Lung (tissue), 11 donors: ENCODE measurements at regions not wholly inside any gene's neighbourhood (a gene's known extent, or its start where the extent isn't known, plus 50 kb on each side); places are given as distances from the start of the nearest gene placed in this dataset.

Experiments used
- ATAC-seq: fragments of 200-7000 bp; cut with Tn5 transposase; one replicate; pipeline ENCODE4 v1.9.1; 2020; ENCODE audit warnings: moderate number of reproducible peaks; ENCODE audit not compliant: insufficient read depth, low FRiP score
- DNase-seq, 3 donors: peaks; one replicate each; pipeline ENCODE4 v3.0.0-alpha.2; 2013 to 2017
- H3K27ac ChIP-seq, 2 donors: one replicate each; pipeline ENCODE4 v1.5.1; 2013; ENCODE audit warnings: mild to moderate bottlenecking in 2 of 2, moderate library complexity in 2 of 2, control low read depth in 1 of 2, inconsistent platforms in 1 of 2, low read depth in 1 of 2, low read length in 1 of 2
- H3K27me3 ChIP-seq, 3 donors: one replicate each; pipeline ENCODE4 v1.5.1; 2013; ENCODE audit warnings: low read length in 2 of 3; ENCODE audit not compliant: control insufficient read depth in 3 of 3, insufficient read depth in 3 of 3
- H3K36me3 ChIP-seq, 4 donors: one replicate each; pipeline ENCODE4 v1.5.1; 2013; ENCODE audit warnings: low read length in 4 of 4, mild to moderate bottlenecking in 1 of 4, moderate library complexity in 1 of 4; ENCODE audit not compliant: control insufficient read depth in 4 of 4, insufficient read depth in 4 of 4
- H3K4me1 ChIP-seq, 5 donors: one replicate each; pipeline ENCODE4 v1.5.1; 2013; ENCODE audit warnings: low read length in 5 of 5, mild to moderate bottlenecking in 2 of 5, moderate library complexity in 1 of 5; ENCODE audit not compliant: control insufficient read depth in 5 of 5, insufficient read depth in 5 of 5
- H3K4me3 ChIP-seq: one replicate; pipeline ENCODE4 v1.5.1; 2013; ENCODE audit warnings: mild to moderate bottlenecking, control low read depth, moderate library complexity
- H3K9ac ChIP-seq, 2 donors: one replicate each; pipeline ENCODE4 v1.5.1; 2013; ENCODE audit warnings: low read length in 2 of 2, control low read depth in 1 of 2; ENCODE audit not compliant: insufficient read depth in 1 of 2
- H3K9me3 ChIP-seq, 4 donors: one replicate each; pipeline ENCODE4 v1.5.1; 2013; ENCODE audit warnings: low read length in 3 of 4, mild to moderate bottlenecking in 1 of 4, moderate library complexity in 1 of 4; ENCODE audit not compliant: control insufficient read depth in 4 of 4, insufficient read depth in 3 of 4
- WGBS, 2 donors: extraction: QIAGEN DNeasy Blood & Tissue Kit; methylation state at CpG; one replicate each; pipeline ENCODE4 v1.1.7; 2013; 5-methylcytosine and 5-hydroxymethylcytosine counted together
- TF ChIP-seq, protein P1 (sequence below): IDR thresholded peaks from 2 replicates; pipeline ENCODE4 v1.5.1; 2012; ENCODE audit warnings: mild to moderate bottlenecking; ENCODE audit errors: control extremely low read depth, extremely low read depth
- donor health status: control.
- donor health status: control.
- donor health status: Bipolar disorder and iron deficiency.
- donor health status: healthy.
- donor health status: DM: yes; HTN: yes; CAD: no.

DNA sequence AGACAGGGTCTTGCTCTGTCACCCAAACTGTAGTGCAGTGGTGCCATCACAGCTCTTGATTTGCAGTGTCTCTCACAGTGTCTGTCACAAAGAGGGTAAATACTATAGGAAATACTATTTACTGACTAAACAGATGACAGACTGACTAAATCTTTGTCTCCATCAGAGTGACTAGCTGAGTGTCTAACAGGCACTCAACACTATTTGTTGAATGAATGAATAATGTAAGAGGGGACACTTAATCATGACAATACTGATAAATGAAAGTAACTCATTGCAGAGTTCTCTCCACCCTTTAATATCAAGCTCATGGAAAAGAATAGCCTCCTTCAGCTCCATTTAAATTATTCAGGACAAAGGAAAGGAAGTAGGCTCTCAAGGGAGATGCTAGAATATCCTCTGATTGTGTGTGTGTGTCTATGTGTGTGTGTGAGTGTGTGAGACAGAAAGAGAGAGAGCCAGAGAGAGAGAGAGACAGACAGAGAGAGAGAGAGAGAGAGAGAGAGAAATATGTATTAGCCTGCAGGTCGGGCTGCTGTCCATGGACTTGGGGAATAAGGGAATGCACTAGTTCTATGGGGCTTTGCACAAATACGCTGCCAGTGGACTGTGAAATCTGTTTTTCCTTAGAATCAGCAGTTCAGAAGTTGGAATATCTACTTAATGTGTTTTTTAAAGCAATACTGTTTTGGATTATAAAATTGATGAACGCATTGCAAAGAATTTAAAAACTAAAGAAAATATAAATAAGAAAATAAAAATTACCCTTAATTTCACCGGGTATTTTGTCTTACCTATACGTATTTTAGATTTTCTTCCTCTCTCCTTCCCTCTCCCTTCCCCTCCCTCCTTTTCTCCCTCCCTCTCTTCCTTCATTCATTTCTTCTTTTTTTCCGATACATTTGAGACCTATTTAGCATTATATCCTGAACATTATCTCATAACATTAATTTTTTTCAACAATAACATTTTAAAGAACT lies 132.9 kb upstream of the LRIG1 start:
- TF ChIP-seq, protein P1, sequence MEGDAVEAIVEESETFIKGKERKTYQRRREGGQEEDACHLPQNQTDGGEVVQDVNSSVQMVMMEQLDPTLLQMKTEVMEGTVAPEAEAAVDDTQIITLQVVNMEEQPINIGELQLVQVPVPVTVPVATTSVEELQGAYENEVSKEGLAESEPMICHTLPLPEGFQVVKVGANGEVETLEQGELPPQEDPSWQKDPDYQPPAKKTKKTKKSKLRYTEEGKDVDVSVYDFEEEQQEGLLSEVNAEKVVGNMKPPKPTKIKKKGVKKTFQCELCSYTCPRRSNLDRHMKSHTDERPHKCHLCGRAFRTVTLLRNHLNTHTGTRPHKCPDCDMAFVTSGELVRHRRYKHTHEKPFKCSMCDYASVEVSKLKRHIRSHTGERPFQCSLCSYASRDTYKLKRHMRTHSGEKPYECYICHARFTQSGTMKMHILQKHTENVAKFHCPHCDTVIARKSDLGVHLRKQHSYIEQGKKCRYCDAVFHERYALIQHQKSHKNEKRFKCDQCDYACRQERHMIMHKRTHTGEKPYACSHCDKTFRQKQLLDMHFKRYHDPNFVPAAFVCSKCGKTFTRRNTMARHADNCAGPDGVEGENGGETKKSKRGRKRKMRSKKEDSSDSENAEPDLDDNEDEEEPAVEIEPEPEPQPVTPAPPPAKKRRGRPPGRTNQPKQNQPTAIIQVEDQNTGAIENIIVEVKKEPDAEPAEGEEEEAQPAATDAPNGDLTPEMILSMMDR: no peak
- Histone ChIP-seq H3K4me1 (no peaks in the 10 kb centered on the region), H3K27me3 (no peaks in the 10 kb centered on the region), H3K4me3 (no peak overlapping the region), H3K9ac (no peak overlapping the region), H3K27ac (no peak overlapping the region), H3K36me3 (no peaks in the 10 kb centered on the region), H3K9me3 (peaks cover 0 to 3% (median 0%) of the 10 kb centered on the region in 4 donors)
- no peak for DNase-seq
- no peak for ATAC-seq
- WGBS, 2 donors: 85 to 90% methylated on average over 6 of the region's 6 CpGs

DNA sequence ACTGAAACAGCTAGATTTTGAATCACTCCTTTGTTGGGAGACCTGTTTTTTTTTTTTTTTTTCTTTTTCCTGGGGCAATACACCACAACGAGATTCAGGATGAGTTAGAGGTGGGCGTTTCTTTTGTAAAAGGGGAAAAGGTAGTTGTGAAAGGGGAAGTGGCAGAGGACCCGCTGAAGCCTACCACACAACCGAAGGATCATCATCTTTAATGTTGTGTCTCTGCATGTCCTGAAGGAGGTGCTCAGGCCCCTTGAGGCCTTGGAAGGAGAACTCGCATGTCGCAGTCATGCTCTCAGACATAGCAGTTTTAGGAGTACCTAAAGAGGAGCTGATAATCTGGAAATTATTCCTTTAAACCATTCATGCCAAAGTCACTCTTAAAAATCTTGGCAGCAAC lies 137.9 kb upstream of the LRIG1 start:
- no peak for DNase-seq
- H3K36me3 ChIP-seq: no peaks in the 10 kb centered on the region
- 36 to 54% methylated on average over 6 of the region's 6 CpGs for WGBS, 2 donors
- ATAC-seq: no peak
- H3K27me3 ChIP-seq: no peaks in the 10 kb centered on the region
- TF ChIP-seq, protein P1: no peak
- H3K27ac ChIP-seq: no peak overlapping the region
- no peak overlapping the region for H3K9ac ChIP-seq
- no peak overlapping the region for H3K4me3 ChIP-seq
- no peaks in the 10 kb centered on the region for H3K4me1 ChIP-seq
- no peaks in the 10 kb centered on the region for H3K9me3 ChIP-seq

DNA sequence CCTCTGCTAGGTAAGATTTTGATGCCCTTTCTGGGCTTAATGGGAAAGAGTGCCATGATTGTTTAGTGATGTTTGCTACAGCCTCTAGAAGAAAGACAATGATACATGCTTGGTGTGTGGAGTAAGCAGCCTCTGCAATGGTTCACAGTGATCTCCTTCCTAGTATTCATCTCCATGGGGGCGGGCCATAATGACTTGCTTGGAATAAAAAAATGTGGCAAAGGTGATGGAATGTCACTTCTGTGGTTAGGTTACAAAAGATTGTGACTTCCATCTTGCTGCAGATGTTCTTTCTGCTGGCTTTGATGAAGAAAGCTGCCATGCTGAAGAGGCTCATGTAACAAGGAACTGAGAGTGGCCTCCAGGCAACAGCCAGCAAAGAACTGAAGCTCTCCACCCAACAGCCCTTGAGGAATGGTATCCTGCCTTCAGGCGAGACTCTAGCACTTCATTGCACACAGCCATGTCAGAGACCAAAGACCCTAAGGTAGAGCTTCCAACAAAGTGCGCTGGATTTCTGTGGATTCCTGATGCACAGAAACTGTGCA lies 139.1 kb upstream of the LRIG1 start:
- ATAC-seq: no peak
- Histone ChIP-seq H3K4me1 (no peaks in the 10 kb centered on the region), H3K27ac (no peak overlapping the region), H3K9me3 (no peaks in the 10 kb centered on the region), H3K36me3 (no peaks in the 10 kb centered on the region), H3K4me3 (no peak overlapping the region), H3K27me3 (no peaks in the 10 kb centered on the region), H3K9ac (no peak overlapping the region)
- 87 to 89% methylated on average over 3 of the region's 3 CpGs for WGBS, 2 donors
- TF ChIP-seq, protein P1: no peak
- DNase-seq: no peak
